HEK293T (cell line): ENCODE measurements at regions not wholly inside any gene's neighbourhood (a gene's known extent, or its start where the extent isn't known, plus 50 kb on each side); places are given as distances from the start of the nearest gene placed in this dataset.

ENCODE experiments used
- CTCF ChIA-PET: fragments of 350-600 bp; formaldehyde crosslinking; extraction: SDS; loops from one replicate; lab custom pipeline; 2021; ENCODE audit warnings: antibody characterized with exemption, inconsistent platforms; lab: Yijun Ruan, JAX
- POLR2A ChIA-PET: fragments of 350-600 bp; formaldehyde crosslinking; extraction: SDS; loops from one replicate; lab custom pipeline; 2020; ENCODE audit warnings: antibody characterized with exemption, inconsistent platforms; lab: Yijun Ruan, JAX
- DNase-seq: peaks from one replicate; pipeline ENCODE4 v3.0.0; 2012; ENCODE audit warnings: mixed read lengths; ENCODE audit errors: extremely low spot score
- ARNT ChIP-seq: fragments of 450-650 bp; IDR thresholded peaks from 2 replicates; pipeline ENCODE4 v1.6.1; 2017; ENCODE audit warnings: mild to moderate bottlenecking
- BHLHE40 ChIP-seq: fragments of 450-650 bp; IDR thresholded peaks from 2 replicates; pipeline ENCODE4 v1.6.1; 2016; ENCODE audit warnings: mild to moderate bottlenecking, moderate library complexity, borderline replicate concordance
- CTBP1 ChIP-seq: fragments of 450-650 bp; IDR thresholded peaks from 2 replicates; pipeline ENCODE4 v1.6.1; 2016; ENCODE audit warnings: borderline replicate concordance
- ELF4 ChIP-seq: fragments of 450-650 bp; IDR thresholded peaks from 2 replicates; pipeline ENCODE4 v1.6.1; 2017; ENCODE audit warnings: antibody characterized with exemption
- FOXA1 ChIP-seq: fragments of 450-650 bp; IDR thresholded peaks from 2 replicates; pipeline ENCODE4 v1.6.1; 2016; ENCODE audit warnings: mild to moderate bottlenecking
- FOXK2 ChIP-seq: fragments of 450-650 bp; IDR thresholded peaks from 2 replicates; pipeline ENCODE4 v1.6.1; 2016; ENCODE audit warnings: mild to moderate bottlenecking
- FOXM1 ChIP-seq: fragments of 450-650 bp; IDR thresholded peaks from 2 replicates; pipeline ENCODE4 v1.6.1; 2017; ENCODE audit warnings: mild to moderate bottlenecking, borderline replicate concordance
- HDGF ChIP-seq: fragments of 450-650 bp; IDR thresholded peaks from 2 replicates; pipeline ENCODE4 v1.6.1; 2017; ENCODE audit warnings: antibody characterized with exemption, borderline replicate concordance
- L3MBTL2 ChIP-seq: fragments of 450-650 bp; conservative IDR thresholded peaks from 2 replicates; pipeline ENCODE4 v1.6.1; 2016; ENCODE audit warnings: mild to moderate bottlenecking
- LEF1 ChIP-seq: fragments of 450-650 bp; IDR thresholded peaks from 2 replicates; pipeline ENCODE4 v1.6.1; 2017; ENCODE audit warnings: mild to moderate bottlenecking, borderline replicate concordance
- NFRKB ChIP-seq: fragments of 450-650 bp; IDR thresholded peaks from 2 replicates; pipeline ENCODE4 v1.6.1; 2016; ENCODE audit warnings: mild to moderate bottlenecking, moderate library complexity
- SP1 ChIP-seq: fragments of 450-650 bp; IDR thresholded peaks from 2 replicates; pipeline ENCODE4 v1.6.1; 2017
- SUZ12 ChIP-seq: fragments of 450-650 bp; IDR thresholded peaks from 2 replicates; pipeline ENCODE4 v1.6.1; 2016; ENCODE audit warnings: mild to moderate bottlenecking
- TARDBP ChIP-seq: fragments of 450-650 bp; IDR thresholded peaks from 2 replicates; pipeline ENCODE4 v1.6.1; 2016
- ZNF384 ChIP-seq: fragments of 450-650 bp; IDR thresholded peaks from 2 replicates; pipeline ENCODE4 v1.6.1; 2016
- TF ChIP-seq, protein P1 (sequence below): fragments of 450-650 bp; IDR thresholded peaks from 2 replicates; pipeline ENCODE4 v1.6.1; 2016

DNA sequence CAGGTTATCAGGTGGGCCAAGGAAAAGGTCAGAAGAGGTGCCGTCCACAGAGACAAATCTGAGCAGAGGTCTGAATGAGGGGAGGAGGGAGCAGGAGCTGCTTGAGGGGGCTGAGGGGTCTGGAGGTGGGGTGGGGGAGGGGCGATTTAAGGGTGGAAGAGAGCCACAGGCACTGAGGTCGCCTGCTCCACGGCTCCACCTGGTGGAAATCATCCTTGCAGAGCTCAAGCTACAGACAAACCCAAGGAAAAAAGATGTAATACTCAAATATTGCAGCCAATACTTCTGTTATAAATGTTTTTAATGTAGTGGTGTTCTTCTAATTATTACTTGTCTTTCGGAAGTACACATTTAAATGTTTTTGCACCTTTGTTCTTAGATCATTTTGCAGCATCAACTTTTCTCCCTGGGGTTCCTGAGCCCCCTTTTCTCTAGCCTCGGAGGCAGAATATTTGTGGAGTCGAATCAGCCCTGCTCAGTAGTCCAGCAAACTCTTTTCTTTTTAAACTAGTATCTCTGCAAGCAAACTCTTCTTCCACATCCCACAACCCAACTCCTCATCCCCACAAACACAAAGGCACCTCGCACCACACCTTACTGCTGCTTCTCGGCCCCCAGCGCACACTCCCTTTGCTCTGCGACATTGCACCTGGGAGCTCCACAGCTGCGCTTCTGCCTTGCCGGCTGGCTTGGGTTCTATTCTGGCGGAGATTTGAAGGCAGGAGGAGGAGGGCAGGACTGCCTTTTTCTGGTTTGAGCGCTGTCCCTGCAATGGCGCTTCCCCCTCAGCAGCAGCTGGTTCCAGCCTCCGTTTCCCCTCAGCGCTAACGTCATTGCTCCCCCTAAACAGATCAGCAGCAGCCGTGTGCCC, 51.0 kb upstream of the TFAP2A start:
- TF ChIP-seq ELF4 (no peak), ZNF384 (no peak), CTBP1 (no peak), FOXK2 (no peak), SUZ12 (no peak), TARDBP (no peak), BHLHE40 (no peak), ARNT (no peak), HDGF (no peak), L3MBTL2 (no peak), SP1 (no peak), LEF1 (no peak), NFRKB (no peak), FOXM1 (no peak), FOXA1 (no peak)
- TF ChIP-seq, protein P1, sequence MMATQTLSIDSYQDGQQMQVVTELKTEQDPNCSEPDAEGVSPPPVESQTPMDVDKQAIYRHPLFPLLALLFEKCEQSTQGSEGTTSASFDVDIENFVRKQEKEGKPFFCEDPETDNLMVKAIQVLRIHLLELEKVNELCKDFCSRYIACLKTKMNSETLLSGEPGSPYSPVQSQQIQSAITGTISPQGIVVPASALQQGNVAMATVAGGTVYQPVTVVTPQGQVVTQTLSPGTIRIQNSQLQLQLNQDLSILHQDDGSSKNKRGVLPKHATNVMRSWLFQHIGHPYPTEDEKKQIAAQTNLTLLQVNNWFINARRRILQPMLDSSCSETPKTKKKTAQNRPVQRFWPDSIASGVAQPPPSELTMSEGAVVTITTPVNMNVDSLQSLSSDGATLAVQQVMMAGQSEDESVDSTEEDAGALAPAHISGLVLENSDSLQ: no peak
- CTCF ChIA-PET: interaction anchor here (0.6 to 2.3 kb wide), 4 partner anchors 12 to 43 kb away, joined by 3 to 10 read pairs (median 5); no protein-coding TSS in a partner anchor

More for the DNA sequence above, 51.0 kb upstream of the TFAP2A start:
- DNase-seq: peak; percentile 66
- POLR2A ChIA-PET: interaction anchor here (0.8 kb wide), 1 partner anchor 421 kb away, joined by 3 read pairs; the partner anchor contains the start of gene SYCP2L
